ENCODE measurements at regions not wholly inside any gene's neighbourhood (a gene's known extent, or its start where the extent isn't known, plus 50 kb on each side); places are given as distances from the start of the nearest gene placed in this dataset.

- TF ChIP-seq CTCF (IDR thresholded peaks at IDR 0.05; ENCODE audit: low read depth, low read length) (no peak), EZH2phosphoT487 (IDR thresholded peaks at IDR 0.05; ENCODE audit: low read depth) (no peak)
These were observed 92.7 kb upstream of the NEURL1B start for GRCh38 chr5:172548311-172548731.
